GM18508 (cell line): ENCODE measurements at regions not wholly inside any gene's neighbourhood (a gene's known extent, or its start where the extent isn't known, plus 50 kb on each side); places are given as distances from the start of the nearest gene placed in this dataset.
"Not testable (repeated sequence)": the region's sequence is repeated elsewhere in the genome, so short reads cannot be mapped to it uniquely, and the experiment has no call there.

Source experiments
- ATAC-seq: cut with Tn5 transposase; IDR thresholded peaks from one replicate; pipeline ENCODE4 v1.9.1; 2021; ENCODE audit warnings: moderate number of reproducible peaks; ENCODE audit not compliant: insufficient read depth, unreplicated experiment

GRCh38 chr5:33195431-33196165 lies 245.2 kb upstream of the TARS1 start:
- no peak for ATAC-seq

DNA sequence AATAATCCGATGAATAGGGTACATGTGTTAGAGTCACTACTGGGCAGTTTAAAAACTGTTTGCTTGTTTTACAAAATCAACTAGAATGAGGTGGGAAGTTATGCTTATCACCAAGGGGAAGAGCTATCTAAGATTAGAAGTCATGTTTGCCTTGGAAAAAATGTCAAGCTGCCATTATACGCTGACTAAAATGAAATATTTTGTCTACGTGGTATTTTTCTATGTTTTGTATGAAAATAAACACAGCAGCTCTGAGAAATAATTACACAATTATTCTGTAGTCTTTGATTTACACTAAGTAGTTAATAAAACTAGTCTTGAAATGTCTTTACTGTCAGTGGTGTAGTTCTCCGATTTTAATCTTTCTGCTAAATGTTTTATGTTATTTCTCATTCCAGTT lies 241.9 kb upstream of the TARS1 start:
- no peak for ATAC-seq

DNA sequence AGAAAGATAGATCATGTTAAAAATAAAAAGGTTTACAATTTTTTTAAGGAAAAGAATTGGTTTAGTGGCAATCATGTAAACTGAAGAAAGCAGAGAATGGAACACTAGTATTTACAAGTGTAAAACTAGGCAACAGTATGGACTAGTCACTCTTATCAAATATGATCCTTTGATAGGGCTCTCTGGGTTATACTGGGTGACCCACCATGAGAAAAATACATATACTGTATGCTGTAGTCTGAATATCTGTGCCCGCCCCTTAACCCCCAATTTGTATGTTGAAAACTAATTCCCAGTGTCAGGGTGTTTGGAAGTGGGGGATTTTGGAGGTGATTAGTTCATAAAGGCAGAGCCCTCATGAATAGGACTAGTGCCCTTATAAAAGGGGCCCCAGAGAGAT lies 236.8 kb upstream of the TARS1 start:
- ATAC-seq: no peak

- no peak for ATAC-seq
These were observed 235.7 kb upstream of the TARS1 start for GRCh38 chr5:33205079-33205478.

DNA sequence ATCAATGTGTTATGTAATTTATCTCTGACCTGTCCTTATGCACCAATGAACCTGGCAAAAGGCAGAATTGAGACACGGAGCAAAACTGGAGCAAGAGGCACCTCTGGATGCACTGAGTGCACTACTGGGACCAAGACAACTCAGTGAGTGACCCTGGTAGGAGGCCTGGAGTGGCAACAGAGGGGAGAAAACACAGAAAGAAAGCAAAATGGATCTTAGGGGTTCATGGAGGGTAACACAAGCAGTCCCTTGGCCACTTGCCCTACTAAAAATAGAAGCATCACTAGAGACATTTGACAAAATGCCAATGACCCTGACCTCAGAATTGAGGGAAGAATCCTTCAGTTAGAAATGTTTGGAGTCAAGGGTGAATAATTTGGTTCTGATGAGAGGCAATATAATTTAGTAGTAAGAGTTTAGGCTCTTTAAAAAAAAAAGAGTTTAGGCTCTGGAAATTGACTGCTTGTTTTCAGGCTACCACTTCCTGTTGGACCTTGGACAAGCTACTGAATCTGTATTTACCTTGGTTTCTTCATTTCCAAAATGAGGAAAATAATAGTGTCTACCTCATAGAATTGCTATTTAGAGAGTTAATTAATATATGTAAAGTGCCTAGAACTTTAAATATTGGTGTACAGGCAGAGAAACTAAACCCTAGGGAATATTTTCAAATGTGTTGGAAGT lies 234.9 kb upstream of the TARS1 start:
- no peak for ATAC-seq

GRCh38 chr5:33206962-33207506 lies 233.7 kb upstream of the TARS1 start:
- ATAC-seq: no peak

- ATAC-seq: no peak
These were observed 231.5 kb upstream of the TARS1 start for GRCh38 chr5:33209252-33209651.

- not testable (repeated sequence) for ATAC-seq
These were observed 230.5 kb upstream of the TARS1 start for GRCh38 chr5:33210221-33210620.

GRCh38 chr5:33210978-33211377 lies 229.8 kb upstream of the TARS1 start:
- no peak for ATAC-seq

DNA sequence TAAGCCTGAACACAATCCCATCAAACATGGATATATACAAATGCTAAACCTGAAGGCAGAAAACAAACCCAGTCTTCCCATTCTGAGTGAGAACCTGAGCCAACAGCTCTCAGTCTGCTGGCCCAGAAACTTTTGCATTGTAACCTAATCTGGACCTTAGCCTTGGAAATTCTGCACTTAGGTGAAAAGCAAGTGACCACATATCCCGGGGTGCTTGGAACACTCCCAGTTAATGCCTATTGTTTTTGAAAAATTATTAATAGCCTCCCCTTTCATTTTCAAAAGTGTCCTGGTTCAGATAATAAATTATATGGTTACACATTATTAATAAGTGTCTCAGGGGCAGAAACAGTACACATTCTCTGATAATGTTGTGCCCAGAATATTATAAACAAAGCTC lies 228.3 kb upstream of the TARS1 start:
- ATAC-seq: no peak

DNA sequence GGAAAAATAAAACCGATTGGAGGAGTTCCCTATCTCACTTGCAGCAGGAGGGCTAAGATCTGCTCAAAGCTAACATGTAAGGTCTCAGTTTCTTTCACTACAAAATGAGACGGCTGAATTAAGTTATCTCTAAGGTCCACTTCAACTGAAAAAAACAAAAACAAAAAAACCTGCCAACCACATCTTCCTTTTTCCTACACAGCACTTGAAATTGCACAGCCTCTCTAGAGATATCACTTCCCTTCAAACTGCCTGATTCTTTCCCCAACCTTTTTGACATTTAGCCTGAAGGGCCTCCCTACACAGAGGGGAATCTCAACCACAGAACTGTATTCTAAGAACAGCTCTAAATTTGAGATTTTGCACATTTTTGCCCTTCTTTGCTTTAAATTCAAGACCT lies 227.9 kb upstream of the TARS1 start:
- no peak for ATAC-seq

DNA sequence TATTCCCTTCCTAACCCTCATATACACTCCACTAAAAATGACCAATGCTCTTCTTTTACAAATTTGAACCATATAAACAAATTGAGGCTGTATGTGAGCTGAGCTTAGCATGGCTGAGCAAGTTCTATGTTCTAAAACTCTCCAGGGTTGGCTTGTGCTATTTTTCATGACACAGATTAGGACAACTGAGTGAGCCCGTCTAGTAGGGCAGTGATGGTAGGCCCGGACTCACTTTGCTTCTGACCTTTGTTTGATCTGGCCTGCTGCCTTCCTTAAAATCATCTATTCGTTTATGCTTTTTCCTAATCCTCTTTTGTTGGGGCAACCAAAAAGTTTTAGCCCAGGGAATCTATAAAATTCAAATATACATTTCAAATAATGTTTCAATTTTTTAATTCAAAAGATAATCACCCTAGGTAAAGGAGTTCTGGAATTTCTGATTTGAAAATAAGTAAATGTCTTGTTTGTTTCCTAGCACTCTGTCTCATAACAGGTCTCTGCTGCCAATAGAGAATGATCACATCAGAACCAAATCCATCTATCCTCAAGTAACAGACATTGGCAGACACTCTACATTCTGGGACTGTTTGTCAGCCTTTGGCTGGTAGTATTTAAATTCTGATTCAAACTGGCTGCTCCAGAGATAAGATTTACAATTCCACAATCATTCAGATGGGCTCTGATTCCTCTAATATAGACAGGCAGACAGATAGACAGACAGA lies 217.0 kb upstream of the TARS1 start:
- no peak for ATAC-seq

- ATAC-seq: no peak
These were observed 216.3 kb upstream of the TARS1 start for GRCh38 chr5:33224285-33224961.

- ATAC-seq: no peak
These were observed 213.5 kb upstream of the TARS1 start for GRCh38 chr5:33227247-33227646.

- no peak for ATAC-seq
These were observed 213.0 kb upstream of the TARS1 start for GRCh38 chr5:33227746-33228145.

DNA sequence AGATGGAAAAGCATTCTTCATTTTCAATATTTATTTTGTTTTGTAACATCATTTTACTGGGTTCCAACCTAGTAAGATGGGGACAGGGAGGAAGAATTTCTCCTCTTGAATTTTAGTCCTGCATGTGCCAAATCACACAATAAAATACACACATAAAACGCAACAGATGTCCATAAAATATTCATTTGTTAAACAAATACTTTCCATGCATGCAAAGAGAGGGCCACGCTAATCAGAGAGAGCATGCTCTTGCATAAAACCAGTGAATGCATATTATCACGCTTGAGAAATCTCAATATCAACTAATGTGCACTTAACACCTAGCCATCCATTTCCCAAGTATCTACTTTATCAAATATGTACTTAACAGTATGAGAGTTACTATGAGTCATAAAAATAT lies 212.6 kb upstream of the TARS1 start:
- ATAC-seq: no peak

DNA sequence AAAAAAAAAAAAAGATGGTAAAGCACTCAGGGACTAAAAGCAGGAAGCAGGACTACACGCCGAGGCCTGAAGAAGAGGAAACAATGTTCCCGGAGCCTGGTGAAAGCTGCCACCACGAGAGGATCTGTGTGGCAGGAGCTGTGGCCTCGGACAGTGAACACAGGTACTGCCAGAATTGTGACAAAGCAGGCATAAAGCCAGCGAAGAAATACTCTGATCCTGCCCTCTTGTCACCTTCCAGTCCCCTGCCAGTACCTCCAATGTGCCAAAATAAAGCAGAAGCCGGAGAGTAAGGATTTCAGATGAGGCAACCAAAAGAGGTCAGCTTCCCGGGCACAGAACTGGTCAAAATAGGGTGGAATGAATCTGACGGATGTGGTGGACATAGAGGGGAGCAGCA lies 211.5 kb upstream of the TARS1 start:
- no peak for ATAC-seq

DNA sequence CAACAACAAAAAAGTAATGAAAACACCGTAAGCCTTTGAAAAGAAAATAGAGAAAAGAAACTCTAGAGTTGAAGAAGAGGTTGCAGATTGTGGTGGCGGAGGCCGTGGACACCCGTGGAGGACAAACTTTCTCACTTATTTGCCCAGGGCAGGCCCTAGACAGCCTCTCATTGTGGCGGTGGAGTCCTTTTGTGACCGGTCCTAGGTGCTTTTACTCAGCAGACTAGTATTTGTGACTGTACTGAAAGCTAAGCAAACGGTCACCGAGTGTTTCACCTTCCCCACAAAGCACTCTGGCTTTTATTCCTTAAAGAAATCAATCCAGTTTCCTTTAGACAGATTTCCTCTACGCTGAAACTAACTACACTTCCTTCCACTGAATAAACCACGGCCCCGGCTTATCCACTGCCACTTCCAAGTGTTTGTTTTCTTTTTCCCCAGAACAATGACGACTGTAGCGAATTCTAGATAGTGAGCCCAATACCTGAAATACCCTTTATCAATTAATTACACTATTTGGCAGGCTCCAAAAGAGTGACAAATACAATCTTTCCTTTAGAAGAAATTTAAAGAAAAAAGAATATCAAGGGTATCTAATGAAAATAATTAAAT lies 210.2 kb upstream of the TARS1 start:
- no peak for ATAC-seq

- no peak for ATAC-seq
These were observed 209.5 kb upstream of the TARS1 start for GRCh38 chr5:33231214-33231710.

DNA sequence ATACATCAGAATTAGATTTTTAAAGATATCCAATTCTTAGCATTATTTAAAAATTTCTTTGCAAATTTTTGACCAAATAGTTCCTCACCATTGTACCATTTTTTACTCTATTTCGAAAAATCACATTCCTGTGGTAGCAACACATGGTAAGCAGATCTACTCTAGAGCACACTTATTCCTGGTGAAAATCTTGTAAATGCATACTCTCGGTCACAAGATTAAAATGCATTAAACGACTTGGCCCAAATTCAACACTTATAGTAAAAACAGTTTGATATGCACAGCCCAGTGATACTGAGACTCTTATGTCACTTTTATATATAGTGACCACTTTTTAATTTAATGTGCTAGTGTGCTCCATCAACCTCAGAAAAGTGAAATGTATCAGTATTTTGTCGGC lies 208.8 kb upstream of the TARS1 start:
- no peak for ATAC-seq
